Medulla oblongata (tissue), 1 donor: ENCODE measurements at regions not wholly inside any gene's neighbourhood (a gene's known extent, or its start where the extent isn't known, plus 50 kb on each side); places are given as distances from the start of the nearest gene placed in this dataset.
A peak's percentile ranks its signal among the peaks of the same experiment; 100 is the strongest.

Source experiments
- DNase-seq: peaks from one replicate; pipeline ENCODE4 v3.0.0-alpha.2; 2015; ENCODE audit errors: extremely low spot score

DNA sequence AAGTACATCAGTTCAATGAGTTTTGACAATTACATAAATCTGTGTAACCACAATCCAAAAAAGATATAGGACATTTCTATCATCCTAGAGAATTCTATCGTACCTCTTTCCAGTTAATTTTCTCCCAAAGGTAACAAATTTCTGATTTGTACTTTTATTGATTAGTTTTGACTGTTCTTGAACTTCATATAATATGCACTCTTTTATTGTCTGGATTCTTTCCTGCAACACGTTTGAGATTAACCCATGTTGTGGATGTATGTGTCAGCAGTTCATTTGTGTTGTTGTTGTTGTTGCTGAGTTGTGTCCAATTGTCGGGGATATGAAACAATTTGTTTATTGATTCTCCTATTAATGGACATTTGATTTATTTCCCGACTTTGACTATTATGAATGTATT is 145.9 kb upstream of the WDR11 start:
- no peak for DNase-seq

DNA sequence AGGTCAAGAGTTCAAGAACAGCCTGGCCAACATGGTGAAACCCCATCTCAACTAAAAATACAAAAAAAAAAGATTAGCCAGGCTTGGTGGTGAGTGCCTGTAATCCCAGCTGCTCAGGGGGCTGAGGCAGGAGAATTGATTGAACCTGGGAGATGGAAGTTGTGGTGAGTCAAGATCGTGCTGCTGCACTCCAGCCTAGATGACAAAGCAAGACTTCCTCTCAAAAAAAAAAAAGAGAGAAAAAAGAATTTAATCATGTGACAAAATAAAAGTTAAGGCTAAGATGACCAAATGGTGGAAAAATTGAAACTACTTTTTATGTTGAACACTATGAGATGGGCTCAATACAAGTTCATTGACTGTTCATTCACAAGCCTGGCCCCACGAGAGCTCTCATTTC is 141.1 kb upstream of the WDR11 start:
- no peak for DNase-seq

DNA sequence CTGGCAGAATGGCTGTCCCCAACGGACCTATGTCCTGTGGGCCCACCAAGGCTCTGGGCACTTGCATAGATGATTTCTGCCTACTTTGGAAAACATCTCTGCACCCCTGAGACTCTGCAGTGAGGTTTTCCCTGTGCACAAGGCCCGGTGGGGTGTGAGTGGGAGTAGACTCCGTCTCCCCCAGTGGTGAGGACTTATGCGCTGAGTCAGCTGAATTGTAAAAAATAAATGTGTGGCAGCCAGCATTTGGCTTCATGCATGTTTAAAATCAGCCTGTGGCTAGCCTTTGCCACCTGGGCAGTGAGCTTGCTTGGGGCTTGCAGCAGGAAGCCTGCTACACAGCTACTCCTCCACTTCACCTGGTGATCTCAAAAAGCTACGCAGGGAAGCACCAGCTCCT is 139.3 kb upstream of the WDR11 start:
- no peak for DNase-seq

DNA sequence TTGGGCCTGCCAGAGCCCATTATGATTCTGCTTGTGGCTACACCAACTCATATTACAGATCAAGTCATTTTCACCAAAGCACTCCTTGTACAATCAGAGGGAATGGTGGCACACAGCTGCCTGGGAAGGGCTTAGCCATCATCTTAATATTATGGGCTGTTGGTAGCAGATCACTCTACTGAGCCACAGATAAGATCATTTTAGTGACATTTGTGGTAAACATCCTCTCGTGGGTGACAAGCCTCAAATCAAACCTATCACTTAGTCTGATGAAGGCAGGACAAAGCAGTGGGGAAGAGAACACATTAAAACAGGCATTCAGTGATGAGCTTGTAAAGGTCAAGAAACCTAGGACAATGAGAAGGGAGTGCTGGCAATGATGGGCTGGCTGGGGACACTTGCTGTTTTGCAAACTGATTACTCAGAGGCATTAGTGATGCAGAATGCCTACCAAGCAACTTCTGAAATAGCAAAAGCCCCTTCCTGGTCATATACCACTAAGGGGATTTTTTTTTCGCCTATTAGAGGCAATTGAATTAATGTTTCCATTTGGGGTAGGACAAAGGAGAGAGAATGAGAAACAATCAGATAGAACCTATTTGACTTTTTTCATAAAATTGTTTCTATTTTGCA is 137.5 kb upstream of the WDR11 start:
- no peak for DNase-seq

DNA sequence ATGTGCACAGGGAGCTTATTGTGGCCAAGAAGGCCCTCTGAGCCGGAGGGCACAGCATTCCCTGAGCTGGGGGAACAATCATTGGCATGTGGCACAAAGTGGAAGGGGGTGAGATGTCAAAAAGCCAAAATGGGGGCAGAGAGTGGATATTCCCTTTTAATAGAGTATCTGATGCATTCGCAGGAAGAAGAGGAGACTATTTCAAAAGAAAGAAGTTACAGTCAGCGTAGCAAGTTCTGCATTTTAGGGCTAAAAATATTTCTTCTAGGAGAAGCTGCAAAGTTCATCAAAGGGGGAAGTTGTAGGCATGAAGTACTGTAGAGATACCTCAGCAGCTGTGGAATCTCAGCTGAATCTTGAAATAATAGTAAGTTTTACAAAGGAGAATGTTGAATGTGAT is 136.0 kb upstream of the WDR11 start:
- DNase-seq = peak; percentile 73

DNA sequence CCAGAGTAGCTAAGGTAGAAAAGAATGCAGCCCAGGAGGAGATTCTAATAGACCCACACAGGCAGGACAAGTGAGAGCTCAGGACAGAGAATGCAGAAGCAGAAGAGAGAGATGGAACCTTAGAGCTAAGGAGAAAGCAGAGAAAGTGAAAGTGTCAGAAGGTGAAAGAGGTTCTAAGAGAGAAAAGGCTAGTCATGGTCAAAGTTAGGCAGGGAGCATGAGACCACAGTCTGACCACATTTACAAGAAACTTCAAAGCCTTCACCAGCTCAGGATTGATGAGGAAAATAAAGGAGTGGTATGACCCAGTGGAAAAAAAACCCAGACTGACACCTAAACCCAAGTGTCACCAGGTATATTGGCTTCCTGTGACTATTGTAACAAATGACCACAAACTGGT is 131.8 kb upstream of the WDR11 start:
- no peak for DNase-seq

DNA sequence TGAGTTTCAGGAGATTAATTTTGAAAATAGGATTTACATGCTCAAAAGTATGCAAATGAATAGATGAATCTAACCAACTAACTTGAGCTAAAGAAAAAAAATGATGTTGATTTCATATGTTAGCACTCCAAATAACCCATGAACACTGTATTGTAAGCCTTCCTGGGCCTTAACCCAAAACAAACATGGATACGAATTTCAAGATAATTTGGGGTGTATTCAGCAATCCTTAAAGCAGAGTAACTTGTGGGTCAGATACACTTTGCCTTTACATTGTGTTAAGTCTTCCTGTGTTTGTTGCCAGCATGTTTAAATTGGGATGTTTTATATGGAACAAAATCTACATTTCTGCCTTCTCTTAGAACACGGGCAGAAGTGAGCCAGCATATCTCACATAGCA is 124.2 kb upstream of the WDR11 start:
- no peak for DNase-seq

DNA sequence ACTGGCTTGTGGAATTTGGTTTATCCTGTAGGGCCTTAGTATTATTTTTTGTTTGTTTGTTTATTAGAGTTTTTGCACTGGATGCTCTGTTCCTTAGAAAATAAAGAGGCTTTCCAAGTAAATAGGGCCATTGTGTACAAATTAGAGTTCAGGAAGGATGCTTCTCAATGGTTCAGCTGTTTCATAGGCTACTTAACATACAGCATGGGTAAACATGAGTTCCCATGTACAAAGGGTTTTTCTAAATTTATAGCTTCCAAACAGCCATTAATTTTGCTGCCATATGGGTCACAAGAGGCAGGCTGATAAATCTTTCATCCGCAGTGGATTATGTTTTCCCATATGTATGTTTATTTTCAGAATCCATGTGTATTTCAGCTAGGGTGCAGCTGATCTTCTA is 121.6 kb upstream of the WDR11 start:
- DNase-seq = peak; percentile 62

DNA sequence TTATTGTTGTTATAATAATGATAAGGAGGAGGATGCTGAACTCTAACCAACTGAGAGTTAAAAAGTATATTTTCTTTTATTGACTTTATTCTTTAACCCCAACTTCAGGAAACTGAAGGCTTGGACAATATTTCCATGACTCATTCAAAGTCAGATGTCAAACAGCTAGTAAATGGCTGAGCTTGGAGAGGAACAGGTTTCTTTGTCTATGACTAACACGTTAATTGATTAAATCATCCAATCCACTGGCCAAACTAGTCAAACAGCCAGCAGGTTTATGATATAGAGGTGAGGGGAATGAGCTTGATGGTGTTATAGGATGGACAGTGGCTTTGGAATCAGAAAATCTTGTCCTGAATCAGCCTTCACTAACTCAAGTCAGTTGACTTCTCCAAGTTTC is 119.1 kb upstream of the WDR11 start:
- no peak for DNase-seq

DNA sequence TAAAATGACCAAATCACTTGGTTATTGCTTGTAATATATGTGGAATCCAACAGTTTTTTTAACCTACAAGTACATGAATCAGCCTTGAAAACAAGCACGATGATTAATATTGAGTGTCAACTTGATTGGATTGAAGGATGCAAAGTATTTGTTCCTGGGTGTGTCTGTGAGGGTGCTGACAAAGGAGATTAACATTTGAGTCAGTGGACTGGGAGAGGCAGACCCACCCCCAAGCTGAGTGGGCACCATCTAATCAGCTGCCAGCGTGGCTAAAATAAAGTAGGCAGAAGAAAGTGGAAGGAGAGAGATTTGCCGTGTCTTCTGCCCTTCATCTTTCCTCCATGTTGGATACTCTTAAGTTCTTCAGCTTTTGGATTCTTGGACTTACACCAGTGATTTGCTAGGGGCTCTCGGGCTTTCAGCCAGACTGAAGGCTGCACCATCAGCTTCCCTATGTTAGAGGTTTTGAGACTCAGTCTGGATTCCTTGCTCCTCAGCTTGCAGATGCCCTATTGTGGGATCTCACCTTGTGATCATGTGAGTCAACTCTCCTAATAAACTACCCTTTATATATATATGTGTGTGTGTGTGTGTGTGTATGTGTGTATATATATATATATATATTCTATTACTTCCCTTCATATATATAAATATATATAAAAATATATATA is 118.4 kb upstream of the WDR11 start:
- no peak for DNase-seq

DNA sequence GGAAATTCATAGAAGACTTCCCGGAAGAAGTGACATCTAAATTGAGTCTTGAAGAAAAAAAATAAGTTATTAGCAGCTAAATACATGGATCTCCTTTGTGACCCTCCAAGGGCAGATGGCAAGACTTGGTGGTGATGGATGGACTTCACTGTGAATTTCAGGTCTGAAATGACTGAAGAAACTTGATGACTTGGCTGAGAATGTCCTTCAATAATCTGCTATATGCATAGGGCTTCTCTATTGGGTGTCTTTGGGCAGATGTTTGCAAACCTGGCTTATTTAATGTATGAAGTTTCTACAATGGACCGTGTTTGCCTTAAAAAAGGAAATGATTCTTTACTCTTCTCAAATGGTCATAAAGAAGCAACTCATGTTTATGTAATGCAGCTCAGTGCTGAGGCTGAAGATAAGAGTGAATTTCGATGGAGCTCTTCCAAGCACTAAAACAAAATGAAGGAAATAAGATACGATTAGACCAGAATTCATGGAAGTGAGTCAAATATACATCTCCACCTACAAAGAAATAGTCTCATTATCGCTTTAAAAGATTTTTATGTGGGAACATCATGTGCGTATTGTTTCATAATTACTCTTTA is 116.6 kb upstream of the WDR11 start:
- DNase-seq = no peak

DNA sequence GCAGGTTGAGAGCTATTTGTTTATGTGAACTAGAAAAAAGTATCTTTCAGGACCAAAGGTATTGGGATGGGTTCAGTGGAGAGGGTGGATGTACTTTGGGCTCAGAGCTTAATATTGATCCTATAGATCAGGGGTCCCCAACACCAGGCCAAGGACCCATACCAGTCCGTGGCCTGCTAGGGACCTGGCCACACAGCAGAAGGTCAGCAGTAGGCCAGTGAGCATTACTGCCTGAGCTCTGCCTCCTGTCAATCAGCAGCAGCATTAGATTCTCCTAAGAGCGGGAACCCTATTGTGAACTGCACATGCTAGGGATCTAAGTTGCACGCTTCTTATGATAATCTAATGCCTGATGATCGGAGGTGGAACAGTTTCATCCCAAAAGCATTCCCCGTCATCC is 115.8 kb upstream of the WDR11 start:
- no peak for DNase-seq

DNA sequence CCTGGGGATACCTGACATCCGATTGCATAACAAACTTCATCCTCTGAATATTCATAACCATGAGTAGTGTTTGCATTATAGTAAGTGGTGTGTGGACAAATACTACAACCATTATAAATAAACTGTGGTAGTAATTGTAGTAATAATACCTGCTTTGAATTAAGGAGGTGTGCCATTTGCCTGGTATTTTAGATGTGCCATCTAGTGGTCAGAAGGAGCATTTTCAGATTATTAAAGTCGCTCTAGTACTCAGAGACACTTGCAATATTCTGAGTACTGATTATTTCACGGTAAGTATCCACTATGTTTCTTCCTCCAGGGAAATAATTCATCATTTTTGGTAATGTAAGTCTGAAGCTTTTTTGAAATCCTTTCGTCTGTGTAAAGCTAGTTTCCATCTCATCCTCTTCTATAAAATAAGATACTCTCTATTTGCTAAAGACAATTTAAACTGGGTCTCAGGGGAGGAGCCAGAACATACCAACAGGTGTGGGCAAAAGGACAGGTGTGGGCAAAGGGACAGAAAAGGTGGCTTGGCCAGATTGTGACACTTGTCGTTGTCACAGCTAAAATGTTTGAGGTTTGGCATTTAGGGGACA is 115.3 kb upstream of the WDR11 start:
- DNase-seq = peak; percentile 11

DNA sequence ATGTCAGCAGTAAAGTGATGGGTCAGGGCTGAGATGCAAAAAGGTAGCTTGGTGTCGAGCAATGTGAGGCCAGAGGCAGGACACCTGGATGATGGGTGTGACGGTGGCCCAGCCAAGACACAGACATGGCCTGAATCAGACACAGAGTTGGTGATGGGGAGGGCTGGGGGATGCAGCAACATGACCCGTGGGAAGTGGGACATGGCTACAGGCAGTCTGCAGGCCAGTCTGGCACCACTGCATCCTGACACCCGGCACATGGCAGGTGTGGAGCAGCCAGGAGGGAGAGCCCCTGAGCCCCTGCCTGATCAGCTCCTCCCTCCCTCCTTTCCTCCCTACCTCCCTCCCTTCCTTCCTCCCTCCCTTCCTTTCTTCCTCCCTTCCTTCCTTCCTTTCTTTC is 114.8 kb upstream of the WDR11 start:
- DNase-seq = no peak

DNA sequence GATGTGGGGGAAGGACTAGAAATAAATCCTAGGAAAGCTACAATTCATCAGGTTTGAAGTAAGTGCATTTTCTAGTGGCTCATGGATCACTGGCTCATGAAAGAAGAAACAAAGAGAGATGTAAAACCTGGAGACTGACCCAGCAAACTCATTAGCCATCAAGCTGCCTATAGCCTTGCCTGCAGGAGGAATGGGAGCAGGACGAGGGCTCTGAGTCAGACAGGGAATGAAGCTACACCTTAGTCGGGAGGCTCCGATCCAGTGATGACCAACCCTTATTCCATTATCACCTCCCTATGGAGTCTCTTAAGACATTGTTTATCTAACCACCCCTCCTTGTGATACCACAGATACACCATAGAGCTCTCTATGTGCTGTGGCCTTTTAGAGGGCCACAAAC is 112.5 kb upstream of the WDR11 start:
- DNase-seq = no peak

DNA sequence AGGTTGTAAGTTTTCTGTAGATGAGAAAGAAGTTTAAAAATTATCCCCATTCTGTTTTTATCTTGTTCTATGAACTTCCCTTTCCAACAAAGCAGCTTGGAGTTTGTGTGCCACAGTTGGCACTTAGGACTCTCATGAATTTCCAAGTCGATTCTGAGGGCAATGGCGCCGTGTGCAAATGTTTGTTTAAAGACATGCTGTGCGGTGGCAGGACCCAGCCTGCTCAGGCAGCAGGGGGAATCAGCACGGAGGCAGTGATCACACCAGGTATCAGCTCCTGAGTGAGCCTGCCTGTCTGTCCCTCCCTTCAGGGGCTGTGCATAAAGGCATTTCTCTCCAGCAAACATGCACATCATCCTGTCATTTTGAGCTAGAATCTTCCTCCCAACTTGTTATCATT is 109.8 kb upstream of the WDR11 start:
- no peak for DNase-seq

DNA sequence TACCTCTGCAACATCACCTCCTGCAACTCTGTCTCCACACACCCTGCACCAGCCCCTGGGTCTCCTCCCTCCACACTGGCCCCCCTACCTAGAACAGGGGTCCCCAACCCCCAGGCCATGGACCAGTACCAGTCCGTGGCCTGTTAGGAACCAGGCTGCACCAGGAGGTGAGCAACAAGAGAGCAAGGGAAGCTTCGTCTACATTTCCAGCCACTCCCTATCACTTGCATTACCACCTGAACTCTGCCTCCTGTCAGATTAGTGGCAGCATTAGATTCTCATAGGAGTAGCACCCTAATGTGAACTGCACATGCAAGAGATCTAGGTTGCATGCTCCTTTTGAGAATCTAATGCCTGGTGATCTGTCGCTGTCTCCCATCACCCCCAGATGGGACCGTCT is 108.8 kb upstream of the WDR11 start:
- no peak for DNase-seq

DNA sequence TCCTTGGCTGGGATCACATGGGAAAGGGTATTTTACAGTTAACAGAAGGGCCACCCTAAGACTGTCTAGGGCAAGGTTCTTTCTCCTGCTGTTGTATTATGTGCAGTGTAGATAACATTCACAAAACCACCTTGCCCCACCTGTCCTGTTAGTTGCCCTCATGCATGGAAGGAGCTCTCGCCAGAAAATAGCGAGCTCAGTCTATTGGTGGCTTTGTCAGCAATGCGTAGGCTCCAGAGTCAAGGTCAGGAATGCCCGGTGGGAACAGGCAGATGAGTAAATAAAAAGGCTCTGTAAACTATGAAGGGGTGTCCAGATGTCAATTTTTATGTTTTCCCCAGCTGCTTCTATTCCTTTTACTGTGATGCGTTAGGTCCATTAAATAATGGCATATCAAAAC is 107.1 kb upstream of the WDR11 start:
- no peak for DNase-seq

DNA sequence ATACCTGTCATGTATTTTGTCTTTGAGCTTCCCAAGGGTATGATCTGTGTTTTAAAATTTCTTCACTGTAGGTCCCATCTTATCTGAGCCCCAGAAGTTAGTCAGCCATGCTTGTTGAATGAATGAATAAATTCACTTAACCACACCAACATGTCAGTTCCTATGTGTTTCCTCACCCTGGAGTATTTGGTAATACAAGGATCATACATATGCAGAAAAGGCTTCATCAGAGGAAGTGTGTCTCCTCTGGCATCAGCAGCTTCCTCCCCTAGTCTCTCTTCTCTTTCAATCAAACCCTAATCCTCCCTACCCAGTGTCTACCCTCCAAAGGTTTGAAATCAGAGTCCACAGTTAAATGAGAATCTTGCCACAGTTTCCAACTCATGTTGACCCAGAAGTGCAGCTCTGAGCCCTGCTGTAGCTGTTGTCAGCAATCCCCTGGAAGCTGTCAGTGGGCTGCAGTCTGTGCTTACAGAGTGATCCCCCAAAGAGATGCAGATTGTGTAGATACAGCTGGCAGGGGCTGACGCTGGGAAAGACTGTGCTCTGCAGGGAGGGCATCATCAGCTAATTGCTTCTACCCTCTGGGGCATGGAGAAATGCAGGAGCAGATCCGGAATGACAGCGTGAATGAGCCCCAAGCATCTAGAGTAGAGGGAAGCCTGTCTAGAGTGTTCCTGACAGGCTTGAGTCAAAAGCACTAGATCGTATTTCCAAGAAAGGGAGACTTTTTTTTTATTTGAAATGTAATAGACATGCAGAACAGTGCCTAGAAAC is 105.0 kb upstream of the WDR11 start:
- DNase-seq = no peak

DNA sequence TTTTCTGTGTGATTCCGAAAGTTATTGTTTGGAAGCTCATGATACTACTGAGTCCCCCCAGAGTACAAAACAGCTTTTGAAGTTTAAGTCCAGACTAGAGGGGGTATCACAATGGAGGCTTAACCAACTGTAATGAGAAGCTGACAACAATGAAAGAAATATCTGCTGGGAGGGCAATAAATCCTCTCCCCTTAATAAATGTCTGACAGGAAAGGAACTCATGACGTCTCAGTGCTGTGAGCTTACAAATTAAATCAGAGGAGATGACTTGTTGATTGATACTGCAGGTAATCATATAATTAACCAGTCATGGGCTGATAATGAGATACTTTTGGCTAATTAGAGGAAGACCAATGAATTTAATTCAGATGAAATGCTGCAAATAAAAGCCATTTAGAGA is 102.6 kb upstream of the WDR11 start:
- DNase-seq = no peak

DNA sequence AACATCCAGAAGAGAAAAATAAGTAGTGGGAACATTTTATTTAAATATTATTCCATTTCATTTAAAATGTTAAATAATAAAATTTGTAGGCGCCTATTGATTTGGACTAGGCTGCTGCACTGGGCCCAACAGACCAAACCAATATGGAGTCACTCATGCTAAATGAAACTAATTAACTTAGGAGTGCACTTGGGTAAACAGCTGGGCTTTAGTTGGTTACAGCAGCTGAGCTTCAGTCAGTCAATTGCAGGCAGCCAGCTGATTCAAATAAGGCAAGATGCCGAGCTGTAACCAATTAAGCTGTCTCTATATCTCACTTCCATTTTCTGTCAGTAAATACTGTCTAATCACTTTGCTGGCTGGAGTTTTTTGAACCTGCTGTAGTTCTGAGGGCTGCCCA is 102.1 kb upstream of the WDR11 start:
- DNase-seq = no peak

DNA sequence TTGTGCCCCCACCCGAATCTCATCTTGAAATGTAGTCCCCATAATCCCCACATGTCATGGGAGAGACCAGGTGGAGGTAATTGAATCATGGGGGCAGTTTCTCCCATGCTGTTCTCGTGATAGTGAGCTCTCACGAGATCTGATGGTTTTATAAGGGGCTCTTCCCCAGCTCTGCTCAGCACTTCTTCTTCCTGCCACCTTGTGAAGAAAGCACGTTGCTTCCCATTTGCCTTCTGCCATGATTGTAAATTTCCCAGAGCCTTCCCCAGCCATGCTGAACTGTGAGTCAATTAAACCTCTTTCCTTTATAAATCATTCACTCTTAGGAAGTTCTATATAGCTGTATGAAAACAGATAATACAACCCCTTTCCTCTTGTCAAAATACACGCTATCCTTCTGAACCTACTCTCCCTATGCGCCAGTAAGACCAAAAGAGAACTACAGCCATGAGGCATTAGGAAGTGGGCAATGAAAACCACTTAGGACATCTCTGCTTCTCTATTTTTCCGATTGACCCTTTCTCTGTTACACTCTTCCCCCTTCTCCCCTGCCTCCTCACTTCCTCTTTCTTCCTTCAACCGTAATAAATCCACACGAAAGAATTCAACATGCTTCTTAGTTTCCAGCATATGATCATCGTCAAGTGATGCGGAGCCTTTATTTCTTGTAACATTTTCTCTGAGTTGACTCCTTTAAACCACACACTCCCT is 101.2 kb upstream of the WDR11 start:
- DNase-seq = peak; percentile 77
